ENCODE measurements at regions not wholly inside any gene's neighbourhood (a gene's known extent, or its start where the extent isn't known, plus 50 kb on each side); places are given as distances from the start of the nearest gene placed in this dataset.

- no peaks in the 10 kb centered on the region for H3K36me3 ChIP-seq
- H4K20me1 ChIP-seq: no peaks in the 10 kb centered on the region
- H3K4me3 ChIP-seq: no peak overlapping the region
- H3K9me3 ChIP-seq: no peaks in the 10 kb centered on the region
- no peaks in the 10 kb centered on the region for H3K4me1 ChIP-seq
- H3K27me3 ChIP-seq: no peaks in the 10 kb centered on the region
- H3K4me2 ChIP-seq: no peak overlapping the region
- no peak overlapping the region for H3K9ac ChIP-seq
- no peak overlapping the region for H3K27ac ChIP-seq
- no peak for TF ChIP-seq Cebpa-rat (IDR thresholded peaks at IDR 0.05)
Observed at GRCh38 chr21:27206368-27206982, 239.6 kb upstream of the ADAMTS5 start.

- no peak overlapping the region for H3K27ac ChIP-seq
- H3K9ac ChIP-seq: no peak overlapping the region
- H3K27me3 ChIP-seq: no peaks in the 10 kb centered on the region
- no peaks in the 10 kb centered on the region for H3K36me3 ChIP-seq
- no peak overlapping the region for H3K4me3 ChIP-seq
- H4K20me1 ChIP-seq: no peaks in the 10 kb centered on the region
- no peaks in the 10 kb centered on the region for H3K9me3 ChIP-seq
- TF ChIP-seq Cebpa-rat (IDR thresholded peaks at IDR 0.05): no peak
- no peaks in the 10 kb centered on the region for H3K4me1 ChIP-seq
- no peak overlapping the region for H3K4me2 ChIP-seq
Observed at GRCh38 chr21:27202301-27202700, 235.4 kb upstream of the ADAMTS5 start.

- Histone ChIP-seq H3K27ac (no peak overlapping the region), H3K4me1 (no peaks in the 10 kb centered on the region), H4K20me1 (no peaks in the 10 kb centered on the region), H3K4me2 (no peak overlapping the region), H3K4me3 (no peak overlapping the region), H3K27me3 (no peaks in the 10 kb centered on the region), H3K9ac (no peak overlapping the region), H3K9me3 (no peaks in the 10 kb centered on the region), H3K36me3 (no peaks in the 10 kb centered on the region)
- TF ChIP-seq Cebpa-rat (IDR thresholded peaks at IDR 0.05): no peak
Observed at GRCh38 chr21:27201197-27201596, 234.3 kb upstream of the ADAMTS5 start.

GRCh38 chr21:27196651-27197050 lies 229.8 kb upstream of the ADAMTS5 start:
- Histone ChIP-seq H3K9ac (no peak overlapping the region), H3K27me3 (no peaks in the 10 kb centered on the region), H4K20me1 (no peaks in the 10 kb centered on the region), H3K4me3 (no peak overlapping the region), H3K9me3 (no peaks in the 10 kb centered on the region), H3K4me2 (no peak overlapping the region), H3K4me1 (no peaks in the 10 kb centered on the region), H3K36me3 (no peaks in the 10 kb centered on the region), H3K27ac (no peak overlapping the region)
- no peak for TF ChIP-seq Cebpa-rat (IDR thresholded peaks at IDR 0.05)

- Histone ChIP-seq H3K4me2 (no peak overlapping the region), H3K36me3 (no peaks in the 10 kb centered on the region), H3K9ac (no peak overlapping the region), H3K27me3 (no peaks in the 10 kb centered on the region), H3K9me3 (no peaks in the 10 kb centered on the region), H3K27ac (no peak overlapping the region), H4K20me1 (no peaks in the 10 kb centered on the region), H3K4me3 (no peak overlapping the region), H3K4me1 (no peaks in the 10 kb centered on the region)
- no peak for TF ChIP-seq Cebpa-rat (IDR thresholded peaks at IDR 0.05)
Observed at GRCh38 chr21:27192281-27192949, 225.5 kb upstream of the ADAMTS5 start.

GRCh38 chr21:27190601-27191000 lies 223.7 kb upstream of the ADAMTS5 start:
- Histone ChIP-seq H3K36me3 (no peaks in the 10 kb centered on the region), H3K27me3 (no peaks in the 10 kb centered on the region), H3K4me1 (no peaks in the 10 kb centered on the region), H3K27ac (no peak overlapping the region), H3K4me3 (no peak overlapping the region), H3K9ac (no peak overlapping the region), H3K9me3 (no peaks in the 10 kb centered on the region), H3K4me2 (no peak overlapping the region), H4K20me1 (no peaks in the 10 kb centered on the region)
- no peak for TF ChIP-seq Cebpa-rat (IDR thresholded peaks at IDR 0.05)

- H3K27me3 ChIP-seq: no peaks in the 10 kb centered on the region
- no peaks in the 10 kb centered on the region for H3K4me1 ChIP-seq
- no peaks in the 10 kb centered on the region for H3K36me3 ChIP-seq
- no peaks in the 10 kb centered on the region for H4K20me1 ChIP-seq
- H3K9ac ChIP-seq: no peak overlapping the region
- no peak overlapping the region for H3K4me2 ChIP-seq
- no peak overlapping the region for H3K27ac ChIP-seq
- no peak overlapping the region for H3K4me3 ChIP-seq
- TF ChIP-seq Cebpa-rat (IDR thresholded peaks at IDR 0.05): no peak
- H3K9me3 ChIP-seq: no peaks in the 10 kb centered on the region
Observed at GRCh38 chr21:27189870-27190269, 223.0 kb upstream of the ADAMTS5 start.

GRCh38 chr21:27173053-27173452 lies 206.2 kb upstream of the ADAMTS5 start:
- no peak overlapping the region for H3K4me2 ChIP-seq
- no peaks in the 10 kb centered on the region for H4K20me1 ChIP-seq
- TF ChIP-seq Cebpa-rat (IDR thresholded peaks at IDR 0.05): no peak
- no peaks in the 10 kb centered on the region for H3K36me3 ChIP-seq
- no peak overlapping the region for H3K4me3 ChIP-seq
- no peaks in the 10 kb centered on the region for H3K27me3 ChIP-seq
- no peaks in the 10 kb centered on the region for H3K9me3 ChIP-seq
- H3K9ac ChIP-seq: no peak overlapping the region
- no peak overlapping the region for H3K27ac ChIP-seq
- H3K4me1 ChIP-seq: no peaks in the 10 kb centered on the region

GRCh38 chr21:27171707-27172106 lies 204.8 kb upstream of the ADAMTS5 start:
- TF ChIP-seq Cebpa-rat (IDR thresholded peaks at IDR 0.05): no peak
- H3K9me3 ChIP-seq: no peaks in the 10 kb centered on the region
- H3K4me3 ChIP-seq: no peak overlapping the region
- H3K9ac ChIP-seq: no peak overlapping the region
- no peak overlapping the region for H3K27ac ChIP-seq
- no peaks in the 10 kb centered on the region for H3K36me3 ChIP-seq
- H3K4me2 ChIP-seq: no peak overlapping the region
- H4K20me1 ChIP-seq: no peaks in the 10 kb centered on the region
- no peaks in the 10 kb centered on the region for H3K27me3 ChIP-seq
- no peaks in the 10 kb centered on the region for H3K4me1 ChIP-seq

GRCh38 chr21:27168084-27168483 lies 201.2 kb upstream of the ADAMTS5 start:
- H3K4me3 ChIP-seq: no peak overlapping the region
- no peaks in the 10 kb centered on the region for H3K27me3 ChIP-seq
- no peak overlapping the region for H3K9ac ChIP-seq
- H3K4me1 ChIP-seq: no peaks in the 10 kb centered on the region
- no peak overlapping the region for H3K27ac ChIP-seq
- no peak for TF ChIP-seq Cebpa-rat (IDR thresholded peaks at IDR 0.05)
- H3K9me3 ChIP-seq: no peaks in the 10 kb centered on the region
- H4K20me1 ChIP-seq: no peaks in the 10 kb centered on the region
- H3K4me2 ChIP-seq: no peak overlapping the region
- no peaks in the 10 kb centered on the region for H3K36me3 ChIP-seq

Data from BLaER1 (cell line).